HFFc6 (cell line): ENCODE measurements at regions not wholly inside any gene's neighbourhood (a gene's known extent, or its start where the extent isn't known, plus 50 kb on each side); places are given as distances from the start of the nearest gene placed in this dataset.

Experiments used
- DNase-seq: peaks from one replicate; pipeline ENCODE4 v3.0.0-alpha.2; 2018
- H3K27ac Mint-ChIP-seq: 2 replicates; pipeline ENCODE4 v1.8.0; 2020; ENCODE audit warnings: mild to moderate bottlenecking, mixed read lengths
- H3K27me3 Mint-ChIP-seq: 2 replicates; pipeline ENCODE4 v1.8.0; 2021; ENCODE audit warnings: mild to moderate bottlenecking, moderate library complexity, mixed read lengths; ENCODE audit not compliant: insufficient read depth
- H3K36me3 Mint-ChIP-seq: 2 replicates; pipeline ENCODE4 v1.8.0; 2021; ENCODE audit warnings: low read depth, mixed read lengths
- H3K4me1 Mint-ChIP-seq: 2 replicates; pipeline ENCODE4 v1.8.0; 2020; ENCODE audit warnings: low read depth, mixed read lengths
- H3K4me3 Mint-ChIP-seq: 2 replicates; pipeline ENCODE4 v1.8.0; 2020; ENCODE audit warnings: mild to moderate bottlenecking, moderate library complexity, mixed read lengths
- H3K9me3 Mint-ChIP-seq: 2 replicates; pipeline ENCODE4 v1.8.0; 2020; ENCODE audit warnings: mild to moderate bottlenecking, mixed read lengths
- CTCF ChIP-seq: fragments of 200-600 bp; sonication (generic); IDR thresholded peaks from 2 replicates; pipeline ENCODE4 v1.5.0; 2021; ENCODE audit warnings: antibody characterized with exemption, mild to moderate bottlenecking

GRCh38 chr2:21467910-21468309, 344.1 kb downstream of the TDRD15 start:
- no peaks in the 10 kb centered on the region for H3K36me3 Mint-ChIP-seq
- no peak for DNase-seq
- H3K4me1 Mint-ChIP-seq = no peaks in the 10 kb centered on the region
- no peak overlapping the region for H3K4me3 Mint-ChIP-seq
- H3K9me3 Mint-ChIP-seq = peaks cover 47% of the 10 kb centered on the region
- TF ChIP-seq CTCF = no peak
- H3K27ac Mint-ChIP-seq = no peak overlapping the region
- no peaks in the 10 kb centered on the region for H3K27me3 Mint-ChIP-seq

DNA sequence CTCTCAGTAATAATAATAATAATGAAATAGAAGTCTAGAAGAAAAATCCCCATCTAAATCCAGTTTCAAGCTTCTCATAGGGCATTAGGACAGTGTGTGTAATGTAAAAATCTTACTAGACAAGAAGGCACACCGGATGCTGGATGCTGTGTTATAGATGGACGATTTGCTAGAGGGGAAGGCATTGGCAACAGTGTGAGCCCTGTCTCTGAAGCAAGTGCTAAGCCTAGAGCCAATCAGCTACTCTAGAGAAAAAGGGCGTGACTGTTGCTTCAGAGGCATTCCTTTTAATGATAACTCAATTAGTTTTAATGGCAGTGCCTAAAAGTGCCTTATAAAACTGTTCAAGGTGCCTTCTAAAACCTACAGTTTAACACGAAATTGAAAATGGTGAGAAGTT, 344.9 kb downstream of the TDRD15 start:
- TF ChIP-seq CTCF = no peak
- no peak for DNase-seq
- H3K27ac Mint-ChIP-seq = no peak overlapping the region
- peaks cover 40% of the 10 kb centered on the region for H3K9me3 Mint-ChIP-seq
- no peaks in the 10 kb centered on the region for H3K36me3 Mint-ChIP-seq
- no peaks in the 10 kb centered on the region for H3K27me3 Mint-ChIP-seq
- no peak overlapping the region for H3K4me3 Mint-ChIP-seq
- H3K4me1 Mint-ChIP-seq = no peaks in the 10 kb centered on the region

- Mint-ChIP-seq H3K27ac (no peak overlapping the region), H3K4me3 (no peak overlapping the region), H3K9me3 (peaks cover 40% of the 10 kb centered on the region), H3K4me1 (no peaks in the 10 kb centered on the region), H3K27me3 (no peaks in the 10 kb centered on the region), H3K36me3 (no peaks in the 10 kb centered on the region)
- DNase-seq = no peak
- no peak for TF ChIP-seq CTCF
Observed at GRCh38 chr2:21469158-21469557, 345.4 kb downstream of the TDRD15 start.

- H3K9me3 Mint-ChIP-seq = peaks cover 40% of the 10 kb centered on the region
- no peak overlapping the region for H3K4me3 Mint-ChIP-seq
- no peak for DNase-seq
- H3K36me3 Mint-ChIP-seq = no peaks in the 10 kb centered on the region
- no peak for TF ChIP-seq CTCF
- H3K4me1 Mint-ChIP-seq = no peaks in the 10 kb centered on the region
- H3K27me3 Mint-ChIP-seq = no peaks in the 10 kb centered on the region
- H3K27ac Mint-ChIP-seq = no peak overlapping the region
Observed at GRCh38 chr2:21469564-21469963, 345.8 kb downstream of the TDRD15 start.

DNA sequence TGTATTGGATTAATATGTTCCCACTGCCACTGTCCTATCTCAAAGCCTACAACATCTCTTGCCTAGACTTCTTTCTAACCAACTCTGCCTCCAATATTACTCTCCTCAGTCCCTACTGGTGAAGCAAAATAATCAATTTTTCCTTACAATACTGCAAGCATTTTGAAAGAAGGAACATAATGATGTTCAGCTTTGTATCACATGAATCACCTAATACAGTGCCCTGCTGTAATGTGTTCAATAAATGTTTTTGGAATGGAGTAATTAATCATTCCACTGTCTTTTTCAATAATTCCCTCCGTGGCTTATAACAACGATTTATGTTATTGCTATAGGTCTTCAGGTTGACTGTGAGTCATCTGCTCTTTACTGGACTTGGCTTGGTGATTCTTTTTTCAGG, 356.4 kb downstream of the TDRD15 start:
- Mint-ChIP-seq H3K4me3 (no peak overlapping the region), H3K9me3 (peaks cover 48% of the 10 kb centered on the region), H3K4me1 (no peaks in the 10 kb centered on the region), H3K27ac (no peak overlapping the region), H3K27me3 (no peaks in the 10 kb centered on the region), H3K36me3 (no peaks in the 10 kb centered on the region)
- TF ChIP-seq CTCF = no peak
- no peak for DNase-seq

GRCh38 chr2:21484643-21485042, 360.9 kb downstream of the TDRD15 start:
- H3K27me3 Mint-ChIP-seq = no peaks in the 10 kb centered on the region

More at GRCh38 chr2:21484643-21485042, 360.9 kb downstream of the TDRD15 start:
- DNase-seq = no peak
- TF ChIP-seq CTCF = no peak
- Mint-ChIP-seq H3K4me3 (no peak overlapping the region), H3K4me1 (no peaks in the 10 kb centered on the region), H3K36me3 (no peaks in the 10 kb centered on the region), H3K9me3 (peaks cover 45% of the 10 kb centered on the region), H3K27ac (no peak overlapping the region)
